HG02870 (cell line): ENCODE measurements at regions not wholly inside any gene's neighbourhood (a gene's known extent, or its start where the extent isn't known, plus 50 kb on each side); places are given as distances from the start of the nearest gene placed in this dataset.

Experiments
- ATAC-seq: cut with Tn5 transposase; IDR thresholded peaks from one replicate; pipeline ENCODE4 v1.9.1; 2021; ENCODE audit warnings: mild to moderate bottlenecking, moderate library complexity; ENCODE audit not compliant: unreplicated experiment

DNA sequence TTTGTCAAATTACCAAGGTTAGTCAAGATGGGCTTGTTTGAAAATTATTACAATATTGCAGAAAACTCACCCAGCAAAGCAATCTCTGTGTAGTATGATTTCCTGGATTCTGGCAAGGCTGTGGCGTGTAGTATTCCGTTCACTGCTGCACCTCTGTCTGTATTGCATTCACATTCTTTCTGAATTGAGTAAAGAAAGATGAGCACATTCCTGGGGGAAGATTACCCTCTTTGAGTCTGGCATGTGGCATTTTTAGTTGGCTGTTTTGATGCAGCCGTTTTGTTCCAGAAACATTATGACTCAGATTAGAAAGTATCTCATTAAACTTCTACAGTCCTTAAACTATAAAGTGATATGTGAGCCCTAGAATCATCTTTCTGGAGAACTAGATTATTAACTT is 197.7 kb downstream of the TENT4A start:
- ATAC-seq, result no peak

DNA sequence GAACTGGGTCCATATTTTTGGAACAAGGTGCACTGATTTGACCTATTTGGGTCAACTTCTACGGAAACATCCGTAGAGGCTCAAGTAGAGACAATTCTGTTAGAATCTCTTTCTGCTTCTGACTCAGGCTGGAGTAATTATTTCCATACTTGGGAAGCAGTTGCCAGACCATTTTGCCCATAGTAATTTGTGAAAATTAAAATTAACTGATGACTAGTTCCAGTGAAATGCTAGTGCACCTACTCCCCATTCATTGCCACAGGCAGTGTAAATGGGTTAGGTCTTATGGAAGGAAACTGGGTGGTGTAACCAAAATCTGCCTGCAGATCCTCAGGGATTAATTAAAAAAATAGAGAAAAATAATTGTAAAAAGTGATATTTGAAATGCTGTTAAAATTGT is 201.1 kb downstream of the TENT4A start:
- no peak for ATAC-seq

DNA sequence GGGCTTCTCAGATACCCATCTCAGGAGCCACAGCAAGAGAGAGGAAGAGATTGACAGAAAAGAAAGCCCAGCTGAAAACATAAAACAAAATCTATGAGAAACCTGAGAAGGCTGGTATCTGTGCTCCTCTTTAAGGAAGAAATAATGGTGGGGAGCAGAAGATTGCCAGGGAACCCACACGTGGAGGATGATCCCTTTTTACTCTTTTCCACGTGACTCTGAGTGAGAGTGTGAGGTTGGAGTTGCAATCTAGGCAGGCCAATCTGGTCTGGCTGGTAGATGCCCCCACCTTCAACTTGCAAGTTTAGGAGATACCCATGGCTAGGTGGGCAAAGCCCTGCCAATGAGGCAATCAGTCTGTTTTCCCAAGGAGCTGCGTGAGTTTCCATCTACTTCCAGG is 202.3 kb downstream of the TENT4A start:
- no peak for ATAC-seq

DNA sequence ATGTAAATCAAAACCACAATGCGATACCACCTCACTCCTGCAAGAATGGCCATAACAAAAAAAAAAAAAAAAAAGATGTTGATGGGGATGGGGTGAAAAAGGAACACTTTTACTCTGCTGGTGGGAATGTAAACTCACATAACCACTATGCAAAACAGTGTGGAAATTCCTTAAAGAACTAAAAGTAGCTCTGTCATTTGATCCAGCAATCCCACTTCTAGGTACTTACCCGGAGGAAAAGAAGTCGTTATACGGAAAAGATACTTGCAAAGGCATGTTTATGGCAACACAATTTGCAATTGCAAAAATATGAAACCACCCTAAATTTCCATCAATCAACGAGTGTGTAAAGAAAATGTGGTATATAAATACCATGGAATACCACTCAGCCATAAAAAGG is 205.0 kb downstream of the TENT4A start:
- ATAC-seq, result no peak

DNA sequence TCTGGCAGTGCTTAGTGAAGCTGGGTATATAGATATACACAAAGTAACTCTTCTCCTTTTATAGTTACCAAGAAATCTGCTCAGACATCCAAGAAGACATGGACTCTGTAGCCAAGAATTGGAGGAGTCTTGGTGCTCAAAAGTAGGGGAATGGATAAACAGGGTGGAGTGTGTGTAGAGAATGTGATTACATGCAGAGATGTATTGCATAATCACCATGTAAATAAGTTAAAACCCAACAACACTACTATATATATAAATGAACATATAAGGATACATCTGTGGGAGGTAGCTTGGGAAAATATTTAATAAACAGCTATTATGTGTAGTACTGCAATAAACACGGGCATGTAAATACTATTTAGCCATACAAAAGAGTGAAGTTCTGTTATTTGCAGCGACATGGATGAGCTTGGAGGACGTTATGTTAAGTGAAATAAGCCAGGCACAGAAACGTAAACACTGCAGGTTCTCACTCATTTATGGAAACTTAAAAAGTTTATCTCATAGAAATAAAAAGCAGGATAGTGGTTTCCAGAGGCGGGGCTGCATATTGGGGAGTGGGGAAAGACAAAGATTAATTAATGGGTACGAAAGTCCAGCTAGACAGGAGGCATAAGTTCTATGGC is 207.5 kb downstream of the TENT4A start:
- ATAC-seq, result no peak

DNA sequence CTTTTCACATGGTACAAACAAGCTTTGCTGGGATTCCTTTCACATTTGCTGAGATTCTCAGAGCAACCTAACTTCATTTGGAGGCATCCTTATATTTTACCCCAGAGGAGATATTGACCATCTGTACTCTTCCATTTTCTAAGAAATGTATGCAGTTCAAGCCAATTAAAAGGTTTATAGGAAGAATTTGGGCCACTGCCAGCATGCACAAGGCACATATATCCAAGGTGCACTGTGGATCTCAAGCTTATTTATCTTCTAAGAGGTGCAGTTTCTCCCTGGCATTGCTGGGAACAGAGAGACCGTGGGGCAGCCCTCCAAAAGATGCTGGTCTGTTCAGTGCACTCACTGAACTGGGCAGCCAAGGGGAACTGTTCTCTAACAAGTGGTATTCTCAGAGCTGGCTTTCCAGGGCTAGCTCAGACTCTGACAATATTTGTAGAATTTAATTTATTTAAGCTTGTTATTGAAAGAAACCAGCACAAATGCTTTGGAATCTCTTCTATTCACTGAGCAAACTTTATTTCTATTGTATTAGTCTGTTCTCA is 213.3 kb downstream of the TENT4A start:
- no peak for ATAC-seq

DNA sequence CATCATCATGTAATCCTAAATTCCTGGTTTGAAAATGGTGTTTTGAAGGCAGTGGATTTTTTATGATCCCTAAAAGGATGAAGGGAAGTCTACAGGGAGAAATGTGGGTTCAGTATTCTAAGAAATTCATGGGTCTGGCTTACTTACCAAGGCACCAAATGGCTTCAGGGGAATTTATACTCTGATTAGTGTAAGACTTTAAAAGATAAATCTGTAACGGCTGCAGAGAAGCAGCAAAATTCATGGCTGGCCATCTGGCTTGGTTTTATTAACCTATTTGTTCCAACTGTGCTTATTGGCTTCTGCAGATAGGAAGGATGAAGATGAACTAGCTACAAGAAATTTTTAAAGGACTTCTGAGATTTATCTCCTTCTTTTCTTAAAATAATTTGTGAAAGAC is 222.8 kb downstream of the TENT4A start:
- ATAC-seq, result no peak

DNA sequence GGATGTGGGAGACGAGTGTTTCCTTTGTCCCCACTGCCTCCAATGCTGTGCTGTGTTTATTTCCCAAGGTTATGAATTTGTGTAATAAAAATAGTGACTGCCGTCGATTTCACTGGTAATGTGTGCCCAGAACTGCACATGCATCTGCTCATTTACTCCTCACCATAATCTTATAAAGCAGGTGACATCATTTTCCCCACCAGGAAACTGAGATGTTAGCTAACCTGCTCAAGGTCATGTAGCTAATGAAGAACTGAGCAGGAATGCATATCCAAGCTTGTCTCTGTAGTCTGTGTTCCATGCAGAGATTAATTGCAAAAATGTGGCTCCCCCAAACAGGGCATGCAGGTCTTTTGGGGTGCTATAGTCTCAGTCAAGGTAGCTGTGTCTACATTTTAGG is 224.4 kb downstream of the TENT4A start:
- ATAC-seq, result no peak

DNA sequence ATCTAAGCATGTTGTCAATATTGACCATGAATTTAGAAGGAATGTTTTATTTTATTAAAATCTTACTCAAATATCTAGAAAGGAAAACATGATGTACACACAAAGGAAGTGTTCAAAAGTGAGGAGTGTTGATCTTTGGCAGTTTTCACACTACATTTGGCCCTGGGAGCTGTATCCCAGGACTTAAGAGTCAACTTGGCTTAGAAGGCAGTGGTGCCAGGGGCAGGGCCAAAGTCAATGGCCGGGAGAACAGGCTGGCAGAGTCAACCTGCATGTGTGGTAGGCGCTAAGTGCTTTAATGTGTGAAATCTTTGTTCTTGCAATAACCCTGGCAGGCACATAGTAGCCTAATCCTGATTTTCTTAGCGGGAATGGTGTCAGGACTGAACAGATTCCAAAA is 228.4 kb downstream of the TENT4A start:
- ATAC-seq, result no peak

DNA sequence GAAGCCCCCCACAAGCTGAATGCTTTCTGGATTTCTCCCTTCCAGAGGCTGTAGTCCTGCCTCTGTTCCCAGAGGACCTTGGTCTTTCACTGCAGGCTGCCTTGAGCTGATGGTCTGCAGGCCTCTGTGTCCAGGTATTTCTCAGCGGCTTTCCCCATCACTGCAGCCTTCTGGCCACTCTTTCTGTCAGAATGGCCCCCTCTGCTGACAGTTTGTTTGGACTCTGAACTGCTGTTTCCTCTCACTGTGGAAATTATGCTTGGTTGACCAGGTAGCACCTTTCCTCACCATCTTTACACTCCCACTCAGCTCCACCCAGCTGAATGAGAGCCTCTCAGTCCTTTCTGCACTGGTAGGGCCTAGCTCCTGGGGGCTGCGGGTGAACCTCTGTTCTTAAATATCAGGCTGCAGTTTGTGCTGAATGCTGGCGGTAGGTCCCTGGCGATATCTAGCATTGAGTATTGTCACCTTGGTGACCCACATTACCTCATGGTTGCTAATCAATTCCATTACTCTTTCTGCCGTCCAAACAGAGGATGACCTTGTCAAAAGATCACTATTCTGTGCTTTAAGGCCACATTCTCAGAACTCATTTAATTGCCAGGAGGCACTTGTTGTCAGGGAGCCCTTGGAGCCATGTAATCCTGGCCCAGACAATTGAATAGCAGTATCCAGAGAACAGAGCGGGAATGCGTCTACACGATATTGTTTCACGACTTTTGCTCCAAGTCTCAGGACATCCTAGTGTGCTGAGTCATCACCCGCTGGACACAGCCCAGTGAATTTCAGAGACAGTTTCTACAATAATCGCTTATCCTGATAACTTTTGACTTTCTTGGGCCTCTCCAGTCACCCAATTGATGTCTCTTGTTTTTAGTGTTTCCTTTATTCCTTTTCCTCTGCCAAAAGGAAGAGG is 230.2 kb downstream of the TENT4A start:
- ATAC-seq, result no peak

DNA sequence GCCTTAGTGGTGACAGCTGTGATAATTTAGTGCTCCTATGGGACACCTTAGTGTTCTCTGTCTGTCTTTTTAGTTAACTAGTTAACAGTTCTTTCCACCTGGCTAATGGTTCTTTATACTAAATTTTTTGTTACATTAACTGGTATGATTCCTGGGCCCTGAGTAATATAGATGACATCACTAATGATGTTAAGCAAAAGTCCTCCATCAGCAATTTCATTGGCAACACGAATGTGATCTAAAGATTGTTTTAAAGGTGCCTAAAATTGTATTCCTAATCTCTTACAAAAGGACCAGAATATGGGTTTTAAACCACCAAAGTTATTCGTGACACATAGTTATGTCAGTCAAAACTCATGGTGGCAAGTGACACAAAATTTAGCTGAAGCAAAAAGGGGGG is 235.3 kb downstream of the TENT4A start:
- no peak for ATAC-seq

DNA sequence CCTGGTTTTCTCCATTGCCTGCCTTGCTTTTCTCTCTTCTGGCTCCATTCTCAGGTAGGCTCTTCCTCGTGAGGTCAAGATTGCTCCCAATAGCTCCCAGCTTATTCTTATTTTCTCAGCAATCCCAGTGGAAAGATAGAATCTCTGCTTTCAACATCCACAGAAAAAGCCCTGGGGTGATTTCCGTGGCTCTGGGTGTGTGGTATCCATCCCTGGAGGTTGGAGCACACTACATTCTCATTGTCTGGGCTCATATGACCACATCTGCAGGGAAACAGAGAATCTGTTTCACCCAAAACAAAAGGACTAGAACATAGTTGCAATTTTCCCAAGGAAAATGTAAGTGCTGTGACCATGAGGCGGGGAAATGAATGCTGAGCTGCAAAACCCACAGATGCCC is 236.0 kb downstream of the TENT4A start:
- no peak for ATAC-seq

DNA sequence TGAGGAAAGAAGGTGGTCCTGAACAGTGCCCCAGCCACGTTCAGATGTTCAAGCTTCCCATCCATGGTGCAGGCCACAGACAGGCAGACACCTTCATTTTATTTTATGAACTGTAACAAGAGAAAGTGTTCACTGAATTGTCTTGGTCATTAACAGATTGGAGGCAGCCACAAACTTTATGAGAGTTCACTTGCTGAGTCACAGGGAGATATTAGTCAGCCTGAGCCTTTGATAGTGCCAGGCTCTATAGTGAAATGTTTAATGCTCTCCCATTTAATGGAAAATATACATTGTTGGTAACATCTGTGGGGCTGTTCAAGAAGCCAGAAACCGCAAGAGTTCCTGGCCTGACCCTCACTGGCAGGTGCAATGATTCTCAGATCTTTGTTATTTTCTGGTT is 237.0 kb downstream of the TENT4A start:
- ATAC-seq, result no peak

DNA sequence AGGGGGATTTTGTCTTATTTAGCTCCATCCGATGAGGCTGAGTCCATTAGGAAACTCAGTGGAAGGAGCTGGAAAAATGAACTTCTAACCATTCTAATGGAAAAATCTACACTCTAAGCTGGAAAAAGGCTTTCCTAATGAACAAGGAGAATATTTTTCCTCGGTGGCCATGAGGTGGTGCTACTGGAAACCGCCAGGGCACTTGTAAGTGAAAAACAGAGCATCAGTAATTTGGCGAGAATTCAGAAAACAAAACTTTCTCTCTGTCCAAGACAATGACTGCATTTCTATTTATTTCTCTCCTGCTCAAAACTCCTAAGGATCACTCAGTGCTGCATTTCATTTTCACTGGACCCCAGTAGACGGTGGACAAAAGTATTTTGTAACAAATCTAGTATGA is 237.6 kb downstream of the TENT4A start:
- ATAC-seq, result no peak

DNA sequence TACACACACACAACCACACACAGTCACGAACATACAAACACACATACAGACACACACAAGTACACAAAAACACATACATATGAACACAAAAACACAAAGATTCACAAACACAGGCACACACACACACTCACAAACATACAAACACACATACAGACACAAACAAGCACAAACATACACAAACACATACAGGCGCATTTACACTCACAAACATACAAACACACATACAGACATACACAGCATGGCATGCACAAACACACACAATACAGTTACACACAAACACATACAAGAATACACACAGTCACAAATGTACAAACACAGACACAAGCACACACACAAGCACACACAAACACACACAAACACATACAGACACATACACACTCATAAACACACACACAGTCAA is 247.9 kb downstream of the TENT4A start:
- ATAC-seq, result no peak

DNA sequence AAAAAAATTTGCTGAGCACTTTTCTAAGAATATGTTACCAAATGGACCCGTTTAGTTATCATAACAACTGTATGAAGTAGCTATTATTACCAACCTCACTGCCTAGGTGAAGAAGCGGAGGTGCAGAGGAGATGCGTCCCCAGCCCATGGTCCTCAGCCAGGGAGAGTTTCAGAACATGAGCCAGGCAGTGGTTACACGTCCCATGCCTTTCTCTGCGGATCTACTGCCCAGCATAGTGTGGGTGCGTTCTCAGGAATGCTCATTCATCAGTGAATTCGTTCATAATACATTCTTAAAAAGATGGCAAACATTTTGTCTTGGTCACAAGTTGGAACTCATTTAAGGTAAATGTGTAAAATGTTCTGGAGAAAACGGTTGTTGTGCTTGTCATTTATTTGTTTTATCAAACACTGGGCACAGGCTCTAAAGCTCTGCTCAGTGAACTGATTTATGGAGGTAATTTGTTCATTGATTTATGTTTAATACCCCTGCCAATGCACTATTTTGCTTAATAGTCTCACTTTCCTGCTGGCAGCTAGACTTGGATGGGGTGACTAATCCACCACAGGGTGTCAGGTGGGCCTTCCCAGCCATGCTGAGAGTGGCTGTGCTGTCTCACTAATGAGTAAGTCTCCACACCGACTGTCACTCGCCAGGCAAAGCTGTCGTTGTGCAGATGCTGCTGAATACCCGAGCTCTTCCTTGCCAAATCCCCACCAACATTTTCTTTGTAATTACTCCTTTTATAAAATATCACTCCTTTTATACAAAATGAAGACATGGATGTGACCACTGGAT is 248.8 kb downstream of the TENT4A start:
- ATAC-seq, result no peak

DNA sequence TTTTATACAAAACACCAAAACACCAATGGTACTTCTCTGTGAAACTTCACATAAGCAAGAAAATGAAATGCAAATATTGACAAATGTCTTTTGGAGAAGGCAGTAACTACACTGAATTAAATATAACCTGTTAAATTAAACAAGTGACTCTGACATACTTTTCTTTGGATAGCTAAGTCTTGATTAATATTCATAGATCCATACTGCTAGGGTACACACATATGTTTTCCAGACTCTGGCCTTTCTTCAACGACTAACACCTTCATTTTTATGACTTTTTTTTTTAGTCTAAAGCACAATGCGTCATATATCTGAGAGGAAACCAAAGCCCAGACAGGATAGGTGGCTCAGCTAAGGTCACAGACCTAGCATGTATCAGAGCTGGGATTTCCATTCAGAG is 263.7 kb downstream of the TENT4A start:
- no peak for ATAC-seq

DNA sequence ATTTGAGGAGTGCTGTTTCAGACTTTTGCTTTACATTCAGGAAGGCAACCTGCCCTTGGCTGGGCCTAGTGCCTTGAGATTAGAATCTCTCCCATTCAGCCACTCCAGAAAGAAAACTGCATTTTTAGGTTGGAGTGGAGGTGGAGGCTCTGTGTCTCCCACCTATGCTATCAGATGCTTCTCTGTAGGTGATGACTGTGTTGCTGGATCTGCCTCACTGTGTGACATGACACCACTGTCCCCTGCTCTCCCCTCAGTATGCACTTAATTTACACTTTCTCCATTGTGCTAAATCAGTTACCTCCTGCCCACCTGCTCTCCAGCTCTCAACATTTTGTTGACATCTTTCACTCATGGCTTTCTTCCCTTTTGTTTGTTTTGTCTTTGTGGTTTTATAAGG is 265.8 kb downstream of the TENT4A start:
- no peak for ATAC-seq

DNA sequence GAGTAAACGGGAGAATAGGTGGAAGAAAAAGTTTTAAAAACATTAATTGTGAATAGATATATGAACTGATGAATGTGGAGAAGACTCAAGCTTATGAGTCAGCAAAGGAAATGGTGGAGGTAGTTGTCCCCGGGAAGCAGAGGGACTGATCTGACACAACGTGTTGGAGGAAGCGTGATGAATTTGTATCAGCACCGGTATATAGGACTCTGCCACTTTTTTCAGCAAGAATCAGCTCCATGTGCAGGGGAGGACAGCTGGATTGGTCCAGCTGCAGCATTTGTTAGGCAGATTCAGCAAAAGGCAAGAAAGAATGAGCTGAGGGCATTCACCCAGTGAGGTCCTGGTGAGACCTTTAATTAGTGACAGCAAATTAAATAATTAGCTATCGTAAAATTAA is 276.0 kb downstream of the TENT4A start:
- ATAC-seq, result no peak

DNA sequence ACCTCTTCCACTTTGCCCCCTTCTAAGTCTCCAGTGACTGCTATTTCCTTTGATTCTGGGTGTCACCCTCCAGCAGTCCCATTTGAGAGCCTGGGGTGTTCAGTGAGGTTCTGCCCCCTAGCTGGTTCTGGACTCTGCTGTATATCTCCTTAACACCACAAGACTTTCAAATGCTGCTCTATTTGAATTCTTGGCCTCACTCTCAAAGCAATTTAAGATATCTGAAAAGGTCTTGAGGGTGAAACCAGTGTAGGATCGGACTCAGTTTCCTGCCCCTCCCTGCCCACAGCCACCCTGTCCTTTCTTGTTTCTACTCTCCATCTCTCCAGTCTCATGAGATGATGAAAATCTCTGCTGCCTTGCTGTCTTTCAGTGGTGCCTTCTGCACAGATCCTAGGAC is 280.9 kb downstream of the TENT4A start:
- no peak for ATAC-seq

DNA sequence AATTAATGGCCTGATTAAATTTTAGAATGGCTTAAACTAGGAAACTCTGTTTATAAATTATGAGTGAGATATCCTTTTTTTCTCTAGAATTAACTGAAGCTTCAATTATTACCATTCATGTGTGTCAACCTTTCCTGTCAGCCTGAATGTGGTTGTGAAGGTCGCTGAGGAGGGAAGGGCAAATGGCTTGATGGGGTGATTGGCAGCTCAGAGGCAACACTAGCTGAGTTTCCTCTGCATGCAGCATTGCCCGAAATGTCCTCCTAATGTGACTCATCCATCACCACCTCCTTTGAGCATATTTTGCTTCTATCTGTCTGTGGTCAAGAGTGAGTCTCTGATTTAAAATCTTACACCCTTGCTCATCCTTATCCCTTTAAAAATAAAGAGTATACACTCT is 281.9 kb downstream of the TENT4A start:
- ATAC-seq, result no peak

DNA sequence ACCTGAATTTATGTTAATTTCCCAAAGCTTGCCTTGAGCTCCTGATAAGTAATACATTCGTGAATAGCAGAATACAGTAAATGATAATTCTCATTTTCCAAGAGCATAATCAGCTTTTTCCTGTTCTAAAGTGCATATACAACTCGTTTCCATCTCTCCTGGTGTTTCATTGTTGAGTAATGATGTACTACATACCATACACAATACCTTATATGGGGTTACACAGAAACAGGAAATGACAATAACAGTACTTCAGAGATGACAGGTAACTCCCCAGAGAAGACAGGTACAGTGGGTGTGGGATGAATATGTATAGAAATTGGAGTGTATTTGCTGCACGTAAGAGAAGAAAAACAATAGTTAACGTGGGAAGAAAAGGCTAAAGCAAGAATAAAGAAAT is 287.1 kb downstream of the TENT4A start:
- no peak for ATAC-seq
